GM18868 (cell line): ENCODE measurements at regions not wholly inside any gene's neighbourhood (a gene's known extent, or its start where the extent isn't known, plus 50 kb on each side); places are given as distances from the start of the nearest gene placed in this dataset.

Experiments
- ATAC-seq: cut with Tn5 transposase; IDR thresholded peaks from one replicate; pipeline ENCODE4 v1.9.1; 2021; ENCODE audit warnings: mild to moderate bottlenecking, moderate library complexity; ENCODE audit not compliant: unreplicated experiment

- ATAC-seq, result no peak
These were observed 51.3 kb downstream of the KRTAP19-8 start for GRCh38 chr21:30986965-30987364.

GRCh38 chr21:30984889-30985288 is 53.4 kb downstream of the KRTAP19-8 start:
- peak; percentile 33 for ATAC-seq

GRCh38 chr21:30981403-30981802 is 56.9 kb downstream of the KRTAP19-8 start:
- peak; percentile 81 for ATAC-seq

- peak; percentile 59 for ATAC-seq
These were observed 59.2 kb downstream of the KRTAP19-8 start for GRCh38 chr21:30979054-30979453.

- no peak for ATAC-seq
These were observed 74.0 kb downstream of the KRTAP19-8 start for GRCh38 chr21:30964283-30964682.

- ATAC-seq, result no peak
These were observed 74.8 kb downstream of the KRTAP19-8 start for GRCh38 chr21:30963502-30963901.

- ATAC-seq, result peak; percentile 70
These were observed 76.3 kb downstream of the KRTAP19-8 start for GRCh38 chr21:30962013-30962412.

- no peak for ATAC-seq
These were observed 77.4 kb upstream of the KRTAP11-1 start for GRCh38 chr21:30958741-30959140.

- ATAC-seq, result no peak
These were observed 75.6 kb upstream of the KRTAP11-1 start for GRCh38 chr21:30957010-30957409.

- ATAC-seq, result no peak
These were observed 72.2 kb upstream of the KRTAP11-1 start for GRCh38 chr21:30953605-30954004.

- no peak for ATAC-seq
These were observed 65.8 kb upstream of the KRTAP11-1 start for GRCh38 chr21:30947141-30947540.

- ATAC-seq, result no peak
These were observed 62.5 kb upstream of the KRTAP11-1 start for GRCh38 chr21:30943920-30944319.

GRCh38 chr21:30943243-30943642 is 61.9 kb upstream of the KRTAP11-1 start:
- ATAC-seq, result no peak

GRCh38 chr21:30942192-30942591 is 60.8 kb upstream of the KRTAP11-1 start:
- ATAC-seq, result no peak

GRCh38 chr21:30936207-30936606 is 54.8 kb upstream of the KRTAP11-1 start:
- ATAC-seq, result no peak

GRCh38 chr21:30935889-30936168 is 54.4 kb upstream of the KRTAP11-1 start:
- ATAC-seq, result no peak

GRCh38 chr21:30935121-30935888 is 53.9 kb upstream of the KRTAP11-1 start:
- no peak for ATAC-seq

GRCh38 chr21:30932686-30933085 is 51.3 kb upstream of the KRTAP11-1 start:
- ATAC-seq, result no peak
